ENCODE measurements at regions not wholly inside any gene's neighbourhood (a gene's known extent, or its start where the extent isn't known, plus 50 kb on each side); places are given as distances from the start of the nearest gene placed in this dataset.

DNA sequence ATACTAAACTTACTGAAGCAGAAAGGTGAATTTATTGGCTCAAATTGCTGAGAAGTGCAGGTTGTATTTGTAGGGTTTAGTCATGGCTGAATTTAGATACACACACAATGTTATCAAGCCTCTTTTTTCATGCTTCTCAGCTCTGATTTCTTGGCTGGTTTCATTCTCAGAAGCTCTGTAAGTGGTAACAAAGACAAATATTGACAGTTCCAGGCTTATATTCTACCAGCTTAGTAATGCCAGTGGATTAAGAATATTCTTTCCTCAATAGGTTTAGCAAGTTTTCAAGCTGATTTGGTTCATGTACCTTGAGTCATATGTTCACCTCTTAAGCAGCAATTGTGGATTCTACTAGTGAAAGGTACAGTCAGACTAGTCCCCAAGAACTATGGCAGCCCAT lies 52.1 kb upstream of the PKIB start:
- no peaks in the 10 kb centered on the region for H3K27me3 Mint-ChIP-seq (ENCODE audit: low read depth, unreplicated experiment)
- no peak overlapping the region for H3K4me3 Mint-ChIP-seq (ENCODE audit: unreplicated experiment)
- TF ChIP-seq, protein P1, sequence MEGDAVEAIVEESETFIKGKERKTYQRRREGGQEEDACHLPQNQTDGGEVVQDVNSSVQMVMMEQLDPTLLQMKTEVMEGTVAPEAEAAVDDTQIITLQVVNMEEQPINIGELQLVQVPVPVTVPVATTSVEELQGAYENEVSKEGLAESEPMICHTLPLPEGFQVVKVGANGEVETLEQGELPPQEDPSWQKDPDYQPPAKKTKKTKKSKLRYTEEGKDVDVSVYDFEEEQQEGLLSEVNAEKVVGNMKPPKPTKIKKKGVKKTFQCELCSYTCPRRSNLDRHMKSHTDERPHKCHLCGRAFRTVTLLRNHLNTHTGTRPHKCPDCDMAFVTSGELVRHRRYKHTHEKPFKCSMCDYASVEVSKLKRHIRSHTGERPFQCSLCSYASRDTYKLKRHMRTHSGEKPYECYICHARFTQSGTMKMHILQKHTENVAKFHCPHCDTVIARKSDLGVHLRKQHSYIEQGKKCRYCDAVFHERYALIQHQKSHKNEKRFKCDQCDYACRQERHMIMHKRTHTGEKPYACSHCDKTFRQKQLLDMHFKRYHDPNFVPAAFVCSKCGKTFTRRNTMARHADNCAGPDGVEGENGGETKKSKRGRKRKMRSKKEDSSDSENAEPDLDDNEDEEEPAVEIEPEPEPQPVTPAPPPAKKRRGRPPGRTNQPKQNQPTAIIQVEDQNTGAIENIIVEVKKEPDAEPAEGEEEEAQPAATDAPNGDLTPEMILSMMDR (IDR thresholded peaks at IDR 0.05; ENCODE audit: insufficient read depth, low read depth, low read length): no peak
- no peak for TF ChIP-seq EZH2 (IDR thresholded peaks at IDR 0.05; ENCODE audit: insufficient read depth, low read length)
- DNase-seq (ENCODE audit: low read depth) (no peak), FAIRE-seq (no peak)
- no peak overlapping the region for H2AFZ ChIP-seq (ENCODE audit: low read depth, low read length)
- no peaks in the 10 kb centered on the region for H3K79me2 ChIP-seq (ENCODE audit: insufficient read depth, low read length)
- no peak overlapping the region for H3K27ac Mint-ChIP-seq (ENCODE audit: unreplicated experiment)
- H3K4me1 ChIP-seq (ENCODE audit: insufficient read depth, low read length): no peaks in the 10 kb centered on the region
- peaks cover 6% of the 10 kb centered on the region for H3K9me3 Mint-ChIP-seq (ENCODE audit: unreplicated experiment)
- no peaks in the 10 kb centered on the region for H4K20me1 ChIP-seq (ENCODE audit: insufficient read depth, low read length)
- H3K27ac ChIP-seq (ENCODE audit: low read depth, low read length): no peak overlapping the region
- H3K4me1 Mint-ChIP-seq (ENCODE audit: low read depth, unreplicated experiment): peaks cover 5% of the 10 kb centered on the region
- no peaks in the 10 kb centered on the region for H3K9me3 ChIP-seq (ENCODE audit: insufficient read depth, low read depth, low read length)
- H3K36me3 ChIP-seq (ENCODE audit: insufficient read depth, low read length): no peaks in the 10 kb centered on the region
- H3K27me3 ChIP-seq (ENCODE audit: insufficient read depth, low read length): no peaks in the 10 kb centered on the region
- no peak overlapping the region for H3K4me3 ChIP-seq (ENCODE audit: insufficient read depth, low read depth, low read length)
- H3K4me2 ChIP-seq (ENCODE audit: low read length): no peak overlapping the region
- no peak overlapping the region for H3K9ac ChIP-seq (ENCODE audit: low read length)
- H3K36me3 Mint-ChIP-seq (ENCODE audit: low read depth, unreplicated experiment): peaks cover 8% of the 10 kb centered on the region
